Neural crest cell (in vitro differentiated cells): ENCODE measurements at regions not wholly inside any gene's neighbourhood (a gene's known extent, or its start where the extent isn't known, plus 50 kb on each side); places are given as distances from the start of the nearest gene placed in this dataset.

Source experiments
- DNase-seq: peaks from one replicate; pipeline ENCODE4 v3.0.0; 2021; ENCODE audit warnings: low read depth, mixed read lengths, low spot score
- H3K27ac Mint-ChIP-seq: one replicate; pipeline ENCODE4 v1.8.0; 2021; ENCODE audit warnings: mild to moderate bottlenecking, mixed read lengths; ENCODE audit not compliant: unreplicated experiment
- H3K27me3 Mint-ChIP-seq: 2 replicates; pipeline ENCODE4 v1.8.0; 2021; ENCODE audit warnings: low read depth, mild to moderate bottlenecking, mixed read lengths
- H3K36me3 Mint-ChIP-seq: 2 replicates; pipeline ENCODE4 v1.8.0; 2021; ENCODE audit warnings: low read depth, mild to moderate bottlenecking, mixed read lengths
- H3K4me1 Mint-ChIP-seq: 2 replicates; pipeline ENCODE4 v1.8.0; 2021; ENCODE audit warnings: mixed read lengths
- H3K4me3 Mint-ChIP-seq: one replicate; pipeline ENCODE4 v1.8.0; 2021; ENCODE audit warnings: mild to moderate bottlenecking, mixed read lengths
- H3K9me3 Mint-ChIP-seq: 2 replicates; pipeline ENCODE4 v1.8.0; 2021; ENCODE audit warnings: mixed read lengths
- CTCF ChIP-seq: fragments of 200-600 bp; sonication (generic); conservative IDR thresholded peaks from 2 replicates; pipeline ENCODE4 v1.5.0; 2021; ENCODE audit warnings: antibody characterized with exemption, mild to moderate bottlenecking

- H3K4me1 Mint-ChIP-seq = no peaks in the 10 kb centered on the region
- TF ChIP-seq CTCF = no peak
- peaks cover 13% of the 10 kb centered on the region for H3K9me3 Mint-ChIP-seq
- no peak overlapping the region for H3K4me3 Mint-ChIP-seq
- no peaks in the 10 kb centered on the region for H3K27me3 Mint-ChIP-seq
- no peak for DNase-seq
- H3K27ac Mint-ChIP-seq = no peak overlapping the region
- H3K36me3 Mint-ChIP-seq = peaks cover 6% of the 10 kb centered on the region
Observed at GRCh38 chr7:138285129-138285528, 174.9 kb upstream of the TRIM24 start.

- TF ChIP-seq CTCF = no peak
- Mint-ChIP-seq H3K4me1 (no peaks in the 10 kb centered on the region), H3K27me3 (no peaks in the 10 kb centered on the region), H3K9me3 (peaks cover 13% of the 10 kb centered on the region), H3K36me3 (peaks cover 10% of the 10 kb centered on the region), H3K4me3 (no peak overlapping the region), H3K27ac (no peak overlapping the region)
- no peak for DNase-seq
Observed at GRCh38 chr7:138286846-138287245, 173.2 kb upstream of the TRIM24 start.

GRCh38 chr7:138287549-138287948, 172.5 kb upstream of the TRIM24 start:
- Mint-ChIP-seq H3K27me3 (no peaks in the 10 kb centered on the region), H3K4me1 (peaks cover 2% of the 10 kb centered on the region), H3K9me3 (peaks cover 11% of the 10 kb centered on the region), H3K4me3 (no peak overlapping the region), H3K27ac (no peak overlapping the region), H3K36me3 (peaks cover 12% of the 10 kb centered on the region)
- no peak for TF ChIP-seq CTCF
- no peak for DNase-seq

GRCh38 chr7:138289082-138289481, 171.0 kb upstream of the TRIM24 start:
- no peak overlapping the region for H3K27ac Mint-ChIP-seq
- peaks cover 8% of the 10 kb centered on the region for H3K4me1 Mint-ChIP-seq
- no peaks in the 10 kb centered on the region for H3K27me3 Mint-ChIP-seq
- no peak for TF ChIP-seq CTCF
- no peak for DNase-seq
- H3K9me3 Mint-ChIP-seq = peaks cover 11% of the 10 kb centered on the region
- peaks cover 12% of the 10 kb centered on the region for H3K36me3 Mint-ChIP-seq
- no peak overlapping the region for H3K4me3 Mint-ChIP-seq

GRCh38 chr7:138289864-138290263, 170.2 kb upstream of the TRIM24 start:
- H3K27ac Mint-ChIP-seq = no peak overlapping the region
- no peak overlapping the region for H3K4me3 Mint-ChIP-seq
- H3K4me1 Mint-ChIP-seq = peaks cover 8% of the 10 kb centered on the region
- H3K9me3 Mint-ChIP-seq = peaks cover 11% of the 10 kb centered on the region
- DNase-seq = no peak
- TF ChIP-seq CTCF = no peak
- peaks cover 12% of the 10 kb centered on the region for H3K36me3 Mint-ChIP-seq
- H3K27me3 Mint-ChIP-seq = no peaks in the 10 kb centered on the region

DNA sequence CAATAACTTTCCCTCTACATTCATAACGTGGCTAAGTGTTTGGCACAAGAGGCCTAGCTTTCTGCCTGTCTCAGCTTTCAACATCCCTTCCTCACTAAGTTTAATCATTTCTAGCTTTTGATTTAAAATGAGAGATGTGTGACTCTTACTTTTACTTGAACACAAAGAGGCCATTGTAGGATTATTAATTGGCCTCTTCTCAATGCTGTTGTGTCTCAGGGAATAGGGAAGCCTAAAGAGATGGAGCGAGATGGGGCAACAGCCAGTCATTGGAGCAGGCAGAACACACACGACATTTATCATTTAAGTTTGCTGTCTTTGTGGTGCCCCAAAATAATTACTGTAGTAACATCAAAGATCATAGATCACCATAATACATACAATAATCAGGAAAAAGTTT, 167.1 kb upstream of the TRIM24 start:
- peaks cover 11% of the 10 kb centered on the region for H3K9me3 Mint-ChIP-seq
- H3K36me3 Mint-ChIP-seq = peaks cover 12% of the 10 kb centered on the region
- peaks cover 8% of the 10 kb centered on the region for H3K4me1 Mint-ChIP-seq
- no peak overlapping the region for H3K4me3 Mint-ChIP-seq
- H3K27me3 Mint-ChIP-seq = no peaks in the 10 kb centered on the region
- H3K27ac Mint-ChIP-seq = peak overlapping the region; percentile 44
- DNase-seq = no peak
- no peak for TF ChIP-seq CTCF
